ENCODE measurements at regions not wholly inside any gene's neighbourhood (a gene's known extent, or its start where the extent isn't known, plus 50 kb on each side); places are given as distances from the start of the nearest gene placed in this dataset.

DNA sequence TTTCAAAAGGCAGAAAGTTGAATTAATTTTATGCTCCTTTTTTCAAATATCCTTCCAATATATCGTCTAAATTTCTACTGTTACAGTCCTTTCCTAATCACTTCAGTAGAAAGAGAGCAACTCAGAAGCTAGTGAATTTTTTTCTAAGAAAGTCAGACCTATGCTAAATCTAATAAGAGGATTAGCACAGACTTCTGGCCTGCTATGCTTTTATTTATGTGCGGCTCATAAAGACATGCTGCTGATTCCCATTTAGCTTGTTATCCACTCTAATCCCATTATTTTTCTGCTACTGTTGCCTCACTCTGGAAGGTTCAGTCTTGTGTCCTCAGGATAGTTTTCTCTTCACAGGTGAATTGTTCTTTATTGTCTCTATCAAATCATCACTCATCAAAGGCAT is 473.5 kb upstream of the FAM241A start:
- TF ChIP-seq SUZ12 (IDR thresholded peaks at IDR 0.05) (no peak), BHLHE40 (IDR thresholded peaks at IDR 0.05; ENCODE audit: borderline replicate concordance) (no peak), HDGF (IDR thresholded peaks at IDR 0.05; ENCODE audit: borderline replicate concordance) (no peak), ARNT (IDR thresholded peaks at IDR 0.05) (no peak), FOXM1 (IDR thresholded peaks at IDR 0.05; ENCODE audit: borderline replicate concordance) (no peak), ELF4 (IDR thresholded peaks at IDR 0.05) (no peak), SP1 (IDR thresholded peaks at IDR 0.05) (no peak)

All from HEK293T (cell line).